B cell (primary cell): ENCODE measurements at regions not wholly inside any gene's neighbourhood (a gene's known extent, or its start where the extent isn't known, plus 50 kb on each side); places are given as distances from the start of the nearest gene placed in this dataset.

Source experiments
- ATAC-seq: fragments of 200-7000 bp; cut with Tn5 transposase; one replicate; pipeline ENCODE4 v1.10.0; 2021; ENCODE audit warnings: low read depth, mild to moderate bottlenecking, moderate number of reproducible peaks, moderate library complexity
- CTCF ChIA-PET: fragments of 350-600 bp; sonication (Branson Sonifier 250); formaldehyde crosslinking; loops from one replicate; lab custom pipeline; 2021; ENCODE audit warnings: antibody characterized with exemption, inconsistent platforms; lab: Charles Lee
- POLR2A ChIA-PET: fragments of 350-600 bp; sonication (Branson Sonifier 250); formaldehyde crosslinking; loops from one replicate; lab custom pipeline; 2021; ENCODE audit warnings: antibody characterized with exemption; lab: Charles Lee
- DNase-seq: peaks from one replicate; pipeline ENCODE4 v3.0.0; 2013
- H2AFZ ChIP-seq: 2 replicates; pipeline ENCODE4 v1.6.1; 2012; ENCODE audit warnings: mild to moderate bottlenecking, low read depth, low read length; ENCODE audit not compliant: insufficient read depth, poor library complexity, severe bottlenecking
- H3K27ac ChIP-seq, 2 donors: 1 replicate in 1 of 2; 2 replicates in 1 of 2; pipeline ENCODE4 v1.5.1; 2012 to 2013; ENCODE audit warnings: low read length in 2 of 2, mild to moderate bottlenecking in 2 of 2, moderate library complexity in 1 of 2
- H3K27me3 ChIP-seq, 4 experiments: fragments of 200-600 bp in 1 of 4; sonication (generic) in 1 of 4; replicated peaks in 1 of 4; 1 replicate in 2 of 4; 2 replicates in 2 of 4; pipeline versions ENCODE4 v1.6.1 to v1.7.0; 2013 to 2016; ENCODE audit warnings: low read length in 3 of 4, mild to moderate bottlenecking in 2 of 4, mixed read lengths in 1 of 4, moderate library complexity in 1 of 4; ENCODE audit not compliant: insufficient read depth in 4 of 4, control insufficient read depth in 3 of 4; ENCODE audit errors: control extremely low read depth in 1 of 4
- H3K36me3 ChIP-seq, 2 experiments: replicated peaks in 1 of 2; 1 replicate in 1 of 2; 2 replicates in 1 of 2; pipeline versions ENCODE4 v1.6.1 to v1.7.1; 2013; ENCODE audit warnings: low read length in 1 of 2; ENCODE audit not compliant: insufficient read depth in 2 of 2, control insufficient read depth in 1 of 2; ENCODE audit errors: control extremely low read depth in 1 of 2, extremely low read depth in 1 of 2
- H3K4me1 ChIP-seq, 2 donors: fragments of 200-600 bp in 1 of 2; sonication (generic) in 1 of 2; 1 replicate in 1 of 2; 2 replicates in 1 of 2; pipeline versions ENCODE4 v1.5.1 to v1.6.1; 2013 to 2017; ENCODE audit warnings: low read length in 2 of 2; ENCODE audit not compliant: control insufficient read depth in 2 of 2, insufficient read depth in 2 of 2
- H3K4me2 ChIP-seq: replicated peaks from 2 replicates; pipeline ENCODE3; 2012; ENCODE audit warnings: mild to moderate bottlenecking, low read depth, low read length; ENCODE audit not compliant: poor library complexity, severe bottlenecking
- H3K4me3 ChIP-seq, 5 experiments: fragments of 200-600 bp in 1 of 5; sonication (generic) in 1 of 5; 1 replicate in 3 of 5; 2 replicates in 2 of 5; pipeline versions ENCODE4 v1.5.1 to v1.7.0; 2011 to 2016; ENCODE audit warnings: low read length in 4 of 5, mild to moderate bottlenecking in 4 of 5, low read depth in 2 of 5, control low read depth in 1 of 5, moderate library complexity in 1 of 5; ENCODE audit not compliant: insufficient read depth in 1 of 5; ENCODE audit errors: control extremely low read depth in 1 of 5, extremely low read depth in 1 of 5
- H3K79me2 ChIP-seq: fragments of 200-600 bp; sonication (generic); one replicate; pipeline ENCODE4 v1.6.0; 2016; ENCODE audit warnings: low read length; ENCODE audit not compliant: control insufficient read depth, insufficient read depth
- H3K9ac ChIP-seq: fragments of 200-600 bp; sonication (generic); 2 replicates; pipeline ENCODE4 v1.6.1; 2017; ENCODE audit warnings: mild to moderate bottlenecking, low read length, moderate library complexity
- H3K9me3 ChIP-seq, 3 donors: one replicate each; pipeline versions ENCODE4 v1.6.1 to v1.7.1; 2013; ENCODE audit warnings: low read length in 2 of 3; ENCODE audit not compliant: control insufficient read depth in 2 of 3, insufficient read depth in 1 of 3; ENCODE audit errors: control extremely low read depth in 1 of 3
- H4K20me1 ChIP-seq: 2 replicates; pipeline ENCODE4 v1.6.0; 2012; ENCODE audit warnings: mild to moderate bottlenecking, low read length; ENCODE audit not compliant: insufficient read depth, control insufficient read depth, poor library complexity, severe bottlenecking
- H3K27ac Mint-ChIP-seq: one replicate; pipeline ENCODE4 v1.8.0; 2021; ENCODE audit warnings: mixed read lengths
- H3K27me3 Mint-ChIP-seq: one replicate; pipeline ENCODE4 v1.8.0; 2021; ENCODE audit warnings: mixed read lengths
- H3K4me1 Mint-ChIP-seq: one replicate; pipeline ENCODE4 v1.8.0; 2021; ENCODE audit warnings: mixed read lengths
- H3K4me3 Mint-ChIP-seq: one replicate; pipeline ENCODE4 v1.8.0; 2021; ENCODE audit warnings: mixed read lengths
- H3K9me3 Mint-ChIP-seq: one replicate; pipeline ENCODE4 v1.8.0; 2022; ENCODE audit warnings: mixed read lengths; ENCODE audit not compliant: insufficient read depth
- CTCF ChIP-seq: fragments of 200-600 bp; IDR thresholded peaks from one replicate; pipeline ENCODE4 v1.8.0; 2022; ENCODE audit warnings: antibody characterized with exemption, mild to moderate bottlenecking
- EZH2 ChIP-seq: IDR thresholded peaks from 2 replicates; pipeline ENCODE4 v1.6.1; 2012; ENCODE audit warnings: borderline replicate concordance, low read depth, mild to moderate bottlenecking, moderate library complexity, low read length; ENCODE audit not compliant: insufficient read depth, poor library complexity, severe bottlenecking
- WGBS: methylation state at CpG from one replicate; pipeline ENCODE4 v1.1.5; 2013; ENCODE audit warnings: missing lambda C conversion rate; ENCODE audit not compliant: insufficient coverage; 5-methylcytosine and 5-hydroxymethylcytosine counted together
- intact Hi-C: fragments of 100-400 bp; cut with micrococcal nuclease; formaldehyde crosslinking; loops from one replicate; pipeline ENCODE4 v1.10.0; 2022

DNA sequence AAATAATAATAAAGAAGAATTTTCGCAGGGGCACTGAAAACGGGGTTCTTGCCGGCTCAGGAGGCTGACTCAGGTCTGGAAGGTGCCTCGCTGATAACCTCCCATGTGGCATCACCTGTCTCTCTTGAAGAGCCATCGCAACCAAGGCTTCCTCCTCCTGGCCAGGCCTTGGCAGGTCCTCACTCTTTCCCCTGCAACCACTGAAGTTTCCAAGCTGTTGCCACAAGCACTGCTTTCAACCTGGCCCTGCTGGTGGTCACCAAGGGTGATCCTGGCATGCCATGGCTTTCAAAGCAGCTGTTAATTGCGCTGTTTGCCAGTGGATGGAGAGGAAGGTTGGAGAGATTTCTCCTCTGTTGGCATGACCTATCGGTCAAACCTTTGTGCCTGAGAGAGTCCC, 163.6 kb upstream of the COPS8 start:
- Mint-ChIP-seq H3K9me3 (no peaks in the 10 kb centered on the region), H3K27me3 (peaks cover 13% of the 10 kb centered on the region)

More for the DNA sequence above, 163.6 kb upstream of the COPS8 start:
- TF ChIP-seq CTCF (no peak), EZH2 (no peak)
- H2AFZ ChIP-seq = no peak overlapping the region
- H3K27me3 ChIP-seq = no peaks in the 10 kb centered on the region
- H3K4me2 ChIP-seq = no peak overlapping the region
- ChIA-PET CTCF (no interaction called here), POLR2A (no interaction called here)
- ATAC-seq (no peak), DNase-seq (no peak)
- H4K20me1 ChIP-seq = no peaks in the 10 kb centered on the region
- H3K27ac ChIP-seq = no peak overlapping the region
- no peaks in the 10 kb centered on the region for H3K4me1 ChIP-seq
- Mint-ChIP-seq H3K27ac (no peak overlapping the region), H3K4me3 (no peak overlapping the region), H3K4me1 (no peaks in the 10 kb centered on the region)
- H3K9ac ChIP-seq = no peak overlapping the region
- intact Hi-C loops = no loop called here
- H3K79me2 ChIP-seq = no peaks in the 10 kb centered on the region
- no peaks in the 10 kb centered on the region for H3K36me3 ChIP-seq
- WGBS = 92% methylated on average over 6 of the region's 7 CpGs
- peaks cover 0 to 2% (median 0%) of the 10 kb centered on the region in 3 donors for H3K9me3 ChIP-seq
- no peak overlapping the region for H3K4me3 ChIP-seq
